ENCODE measurements at regions not wholly inside any gene's neighbourhood (a gene's known extent, or its start where the extent isn't known, plus 50 kb on each side); places are given as distances from the start of the nearest gene placed in this dataset.
"Not testable (repeated sequence)": the region's sequence is repeated elsewhere in the genome, so short reads cannot be mapped to it uniquely, and the experiment has no call there.

DNA sequence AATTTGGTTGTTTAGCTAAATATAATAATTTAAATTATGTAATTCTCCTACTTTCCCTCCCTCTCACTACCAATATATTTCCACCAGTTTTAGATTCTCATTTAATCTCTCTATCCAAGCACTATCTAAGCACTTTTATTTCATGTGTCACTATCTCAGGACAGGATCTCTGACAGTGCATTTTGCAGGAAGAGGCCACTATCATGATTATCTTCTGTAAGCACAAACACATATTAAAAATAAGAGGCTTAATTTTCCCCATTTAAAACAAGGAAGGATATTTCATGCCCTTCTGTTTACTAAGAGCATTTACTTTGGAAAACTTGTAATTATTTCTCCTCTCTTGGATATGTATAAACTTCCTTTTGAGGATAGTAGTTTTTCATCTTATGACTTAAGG lies 726.2 kb upstream of the ZNF804A start:
- no peak for TF ChIP-seq POLR2A (IDR thresholded peaks at IDR 0.05)
- no peak for TF ChIP-seq EP300 (IDR thresholded peaks at IDR 0.05)
- no peak for TF ChIP-seq CTCF (IDR thresholded peaks at IDR 0.05)
- no peak for TF ChIP-seq POLR2AphosphoS5 (IDR thresholded peaks at IDR 0.05)
- Histone ChIP-seq H3K27me3 (no peaks in the 10 kb centered on the region), H3K36me3 (no peaks in the 10 kb centered on the region), H3K4me3 (no peak overlapping the region), H3K9me3 (no peaks in the 10 kb centered on the region), H3K27ac (no peak overlapping the region), H3K4me1 (no peaks in the 10 kb centered on the region)
- DNase-seq (ENCODE audit: low spot score in 2 of 2), result no peak

DNA sequence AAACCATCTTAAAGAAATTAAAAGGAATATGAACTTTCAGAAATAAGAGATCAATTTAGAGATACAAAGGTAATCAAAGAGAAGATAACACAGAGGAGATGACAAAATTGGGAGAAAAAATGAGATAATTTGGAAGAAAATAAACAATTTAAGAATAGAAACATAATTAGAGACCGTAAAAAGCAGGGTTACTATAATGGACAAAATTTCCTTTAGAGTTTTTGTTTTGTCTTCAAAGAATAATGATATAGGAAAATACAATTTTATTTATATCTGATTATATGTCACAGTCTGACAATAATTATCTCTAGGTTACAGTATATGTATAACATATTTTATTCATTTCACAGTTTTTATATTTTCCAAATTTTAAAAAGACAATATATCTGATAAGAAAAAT lies 716.4 kb upstream of the ZNF804A start:
- no peak for TF ChIP-seq POLR2A (IDR thresholded peaks at IDR 0.05)
- no peak for TF ChIP-seq EP300 (IDR thresholded peaks at IDR 0.05)
- TF ChIP-seq POLR2AphosphoS5 (IDR thresholded peaks at IDR 0.05), result no peak
- no peak for TF ChIP-seq CTCF (IDR thresholded peaks at IDR 0.05)
- 93% methylated on average over 1 of the region's 1 CpG for WGBS
- Histone ChIP-seq H3K36me3 (no peaks in the 10 kb centered on the region), H3K4me3 (no peak overlapping the region), H3K27me3 (no peaks in the 10 kb centered on the region), H3K4me1 (no peaks in the 10 kb centered on the region), H3K9me3 (no peaks in the 10 kb centered on the region), H3K27ac (no peak overlapping the region)
- no peak for DNase-seq (ENCODE audit: low spot score in 2 of 2)

GRCh38 chr2:183892315-183892941 lies 705.9 kb upstream of the ZNF804A start:
- TF ChIP-seq POLR2AphosphoS5 (IDR thresholded peaks at IDR 0.05), result no peak
- no peak for TF ChIP-seq CTCF (IDR thresholded peaks at IDR 0.05)
- TF ChIP-seq EP300 (IDR thresholded peaks at IDR 0.05), result no peak
- no peak for TF ChIP-seq POLR2A (IDR thresholded peaks at IDR 0.05)
- WGBS, result 92% methylated on average over 8 of the region's 31 CpGs
- H3K4me1 ChIP-seq, result no peaks in the 10 kb centered on the region
- no peak overlapping the region for H3K27ac ChIP-seq
- H3K9me3 ChIP-seq, result no peaks in the 10 kb centered on the region
- no peak overlapping the region for H3K4me3 ChIP-seq
- no peaks in the 10 kb centered on the region for H3K27me3 ChIP-seq
- H3K36me3 ChIP-seq, result no peaks in the 10 kb centered on the region
- no peak for DNase-seq (ENCODE audit: low spot score in 2 of 2)

GRCh38 chr2:183898641-183899040 lies 699.7 kb upstream of the ZNF804A start:
- no peaks in the 10 kb centered on the region for H3K4me1 ChIP-seq
- H3K36me3 ChIP-seq, result no peaks in the 10 kb centered on the region
- H3K27ac ChIP-seq, result no peak overlapping the region
- no peaks in the 10 kb centered on the region for H3K9me3 ChIP-seq
- no peak overlapping the region for H3K4me3 ChIP-seq
- no peak for DNase-seq (ENCODE audit: low spot score in 2 of 2)
- no peak for TF ChIP-seq POLR2A (IDR thresholded peaks at IDR 0.05)
- TF ChIP-seq CTCF (IDR thresholded peaks at IDR 0.05), result no peak
- TF ChIP-seq EP300 (IDR thresholded peaks at IDR 0.05), result no peak
- no peak for TF ChIP-seq POLR2AphosphoS5 (IDR thresholded peaks at IDR 0.05)
- WGBS, result 71% methylated on average over 1 of the region's 1 CpG
- no peaks in the 10 kb centered on the region for H3K27me3 ChIP-seq

DNA sequence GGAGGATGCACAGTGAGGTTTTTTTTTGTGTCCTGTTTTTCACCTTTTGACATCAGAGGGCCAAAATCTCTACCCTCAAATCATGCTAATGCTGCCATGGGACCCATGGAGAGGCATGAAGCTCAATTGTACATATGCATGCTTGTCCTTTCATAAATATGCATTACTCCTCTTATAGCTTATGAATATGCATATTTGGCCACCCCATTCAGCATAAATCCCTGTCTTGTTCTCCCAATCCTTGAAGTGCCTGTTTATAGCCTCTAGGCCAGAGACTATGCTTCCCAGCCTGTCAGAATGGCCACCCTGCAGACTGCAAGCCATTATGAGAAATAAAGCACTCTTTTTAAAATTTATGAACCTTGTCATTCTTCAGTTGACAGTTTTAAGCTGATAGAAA lies 696.4 kb upstream of the ZNF804A start:
- H3K9me3 ChIP-seq, result no peaks in the 10 kb centered on the region
- DNase-seq (ENCODE audit: low spot score in 2 of 2), result no peak
- H3K4me1 ChIP-seq, result no peaks in the 10 kb centered on the region
- H3K27me3 ChIP-seq, result no peaks in the 10 kb centered on the region
- no peak overlapping the region for H3K27ac ChIP-seq
- H3K36me3 ChIP-seq, result no peaks in the 10 kb centered on the region
- H3K4me3 ChIP-seq, result no peak overlapping the region
- no peak for TF ChIP-seq POLR2A (IDR thresholded peaks at IDR 0.05)

DNA sequence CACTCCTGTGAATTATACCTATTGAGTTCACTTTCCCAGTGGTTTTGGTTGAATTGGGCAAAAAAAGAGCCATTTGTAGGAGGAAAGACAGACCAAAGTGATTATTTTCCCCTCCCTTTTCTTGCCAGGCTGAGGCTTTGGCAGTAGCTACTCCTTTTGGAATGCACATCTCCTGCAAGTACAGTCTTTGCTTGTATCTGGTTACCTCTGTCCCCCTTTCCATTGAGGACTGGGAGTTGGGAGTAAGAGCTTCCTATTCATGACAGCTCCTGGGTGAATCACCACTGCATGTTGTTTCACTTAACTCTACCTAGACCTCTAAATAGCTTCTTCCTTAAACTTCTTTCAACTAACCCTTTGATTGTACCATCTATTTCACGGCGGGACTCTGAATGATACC lies 695.3 kb upstream of the ZNF804A start:
- H3K27me3 ChIP-seq, result no peaks in the 10 kb centered on the region
- H3K36me3 ChIP-seq, result no peaks in the 10 kb centered on the region
- no peaks in the 10 kb centered on the region for H3K9me3 ChIP-seq
- no peak overlapping the region for H3K4me3 ChIP-seq
- no peak for DNase-seq (ENCODE audit: low spot score in 2 of 2)
- no peak overlapping the region for H3K27ac ChIP-seq
- 93% methylated on average over 2 of the region's 2 CpGs for WGBS
- TF ChIP-seq EP300 (IDR thresholded peaks at IDR 0.05) (no peak), CTCF (IDR thresholded peaks at IDR 0.05) (no peak), POLR2A (IDR thresholded peaks at IDR 0.05) (no peak), POLR2AphosphoS5 (IDR thresholded peaks at IDR 0.05) (no peak)
- no peaks in the 10 kb centered on the region for H3K4me1 ChIP-seq

GRCh38 chr2:183916041-183916440 lies 682.3 kb upstream of the ZNF804A start:
- H3K4me1 ChIP-seq; H3K36me3 ChIP-seq; H3K27ac ChIP-seq; DNase-seq (ENCODE audit: low spot score in 2 of 2); H3K9me3 ChIP-seq; H3K27me3 ChIP-seq; H3K4me3 ChIP-seq: not testable (repeated sequence)
- WGBS, result 60% methylated on average over 3 of the region's 3 CpGs

Measured in suprapubic skin (tissue), 4 donors.